ENCODE measurements at regions not wholly inside any gene's neighbourhood (a gene's known extent, or its start where the extent isn't known, plus 50 kb on each side); places are given as distances from the start of the nearest gene placed in this dataset.

DNA sequence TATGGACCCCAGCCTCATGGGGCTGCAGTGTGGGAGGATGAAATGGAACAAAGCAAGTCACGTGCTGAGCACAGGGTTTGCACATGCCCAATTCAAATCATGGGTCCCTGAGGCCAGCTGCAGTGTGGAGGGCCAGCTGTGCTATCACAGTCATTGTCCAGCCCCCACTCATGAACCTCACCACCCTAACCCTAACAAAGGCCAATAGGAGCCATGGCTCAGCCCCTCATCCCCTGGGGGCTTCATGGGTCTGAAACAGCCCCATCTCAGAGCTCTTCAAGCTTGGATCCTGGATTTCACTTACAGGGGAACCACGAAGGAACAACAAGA, 125.6 kb upstream of the MAFB start:
- BruUV-seq (replicated peaks), result no TSS peak
- H3K36me3 ChIP-seq (ENCODE audit: control insufficient read depth in 1 of 2, insufficient read depth in 2 of 2, low read length in 2 of 2), result no peaks in the 10 kb centered on the region
- CTCF ChIA-PET, result no interaction called here

More for the DNA sequence above, 125.6 kb upstream of the MAFB start:
- DNase-seq (ENCODE audit: low read depth, low spot score) (no peak), ATAC-seq (no peak)
- ChIA-PET POLR2A (no interaction called here), RAD21 (ENCODE audit: low non-redundant PET in 1 of 2, low total read pairs in 2 of 2, uncharacterized antibody in 2 of 2, unreplicated experiment in 2 of 2) (no interaction called here)
- H3K27ac ChIP-seq (ENCODE audit: low read depth, low read length), result no peak overlapping the region
- H3K4me3 ChIP-seq (replicated peaks in 1 of 2; ENCODE audit: low read depth in 1 of 2, low read length in 2 of 2), result no peak overlapping the region
- H3K4me1 ChIP-seq (ENCODE audit: control insufficient read depth in 1 of 2, insufficient read depth in 2 of 2, low read length in 2 of 2), result peaks cover 0 to 10% of the 10 kb centered on the region in 2 experiments; a peak in 1 of 4 replicates
- H3K79me2 ChIP-seq (ENCODE audit: insufficient read depth, low read length), result no peaks in the 10 kb centered on the region
- H3K4me2 ChIP-seq (ENCODE audit: low read length), result no peak overlapping the region
- intact Hi-C loops (cut with micrococcal nuclease), result no loop called here
- no peaks in the 10 kb centered on the region for H3K9me2 ChIP-seq (ENCODE audit: insufficient read depth)
- H2AFZ ChIP-seq (ENCODE audit: low read depth, low read length, poor library complexity, severe bottlenecking), result no peak overlapping the region
- TF ChIP-seq CEBPB (IDR thresholded peaks at IDR 0.05; ENCODE audit: low read depth), result no peak
- no peak for TF ChIP-seq EZH2 (IDR thresholded peaks at IDR 0.05)
- TF ChIP-seq ELF1 (IDR thresholded peaks at IDR 0.05; ENCODE audit: borderline replicate concordance, low read depth), result no peak
- TF ChIP-seq CBX3 (IDR thresholded peaks at IDR 0.05; ENCODE audit: low read depth), result no peak
- no peak for TF ChIP-seq RAD21 (IDR thresholded peaks at IDR 0.05; ENCODE audit: low read depth)
- TF ChIP-seq ZNF274 (IDR thresholded peaks at IDR 0.05; ENCODE audit: low read depth, low read length), result no peak
- TF ChIP-seq JUND (IDR thresholded peaks at IDR 0.05), result no peak
- TF ChIP-seq FOSL1 (IDR thresholded peaks at IDR 0.05; ENCODE audit: low read depth), result no peak
- TF ChIP-seq, protein P1, sequence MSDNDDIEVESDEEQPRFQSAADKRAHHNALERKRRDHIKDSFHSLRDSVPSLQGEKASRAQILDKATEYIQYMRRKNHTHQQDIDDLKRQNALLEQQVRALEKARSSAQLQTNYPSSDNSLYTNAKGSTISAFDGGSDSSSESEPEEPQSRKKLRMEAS (IDR thresholded peaks at IDR 0.05), result no peak
- no peak for TF ChIP-seq TCF7L2 (IDR thresholded peaks at IDR 0.05; ENCODE audit: borderline replicate concordance, extremely low read depth, insufficient read depth, insufficient read length)
- no peak for TF ChIP-seq SIN3A (IDR thresholded peaks at IDR 0.05; ENCODE audit: low read depth)
- TF ChIP-seq EZH2phosphoT487 (IDR thresholded peaks at IDR 0.05; ENCODE audit: borderline replicate concordance), result no peak
- TF ChIP-seq, protein P2, sequence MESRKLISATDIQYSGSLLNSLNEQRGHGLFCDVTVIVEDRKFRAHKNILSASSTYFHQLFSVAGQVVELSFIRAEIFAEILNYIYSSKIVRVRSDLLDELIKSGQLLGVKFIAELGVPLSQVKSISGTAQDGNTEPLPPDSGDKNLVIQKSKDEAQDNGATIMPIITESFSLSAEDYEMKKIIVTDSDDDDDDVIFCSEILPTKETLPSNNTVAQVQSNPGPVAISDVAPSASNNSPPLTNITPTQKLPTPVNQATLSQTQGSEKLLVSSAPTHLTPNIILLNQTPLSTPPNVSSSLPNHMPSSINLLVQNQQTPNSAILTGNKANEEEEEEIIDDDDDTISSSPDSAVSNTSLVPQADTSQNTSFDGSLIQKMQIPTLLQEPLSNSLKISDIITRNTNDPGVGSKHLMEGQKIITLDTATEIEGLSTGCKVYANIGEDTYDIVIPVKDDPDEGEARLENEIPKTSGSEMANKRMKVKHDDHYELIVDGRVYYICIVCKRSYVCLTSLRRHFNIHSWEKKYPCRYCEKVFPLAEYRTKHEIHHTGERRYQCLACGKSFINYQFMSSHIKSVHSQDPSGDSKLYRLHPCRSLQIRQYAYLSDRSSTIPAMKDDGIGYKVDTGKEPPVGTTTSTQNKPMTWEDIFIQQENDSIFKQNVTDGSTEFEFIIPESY (IDR thresholded peaks at IDR 0.05; ENCODE audit: extremely low read depth, insufficient replicate concordance, low read length), result no peak
- TF ChIP-seq EGR1 (IDR thresholded peaks at IDR 0.05; ENCODE audit: low read depth), result no peak
- H4K20me1 ChIP-seq (ENCODE audit: insufficient read depth), result no peaks in the 10 kb centered on the region
- no peak overlapping the region for H3K9ac ChIP-seq (ENCODE audit: low read length)
- no peaks in the 10 kb centered on the region for H3K27me3 ChIP-seq (ENCODE audit: insufficient read depth, low read length)
- H3K9me3 ChIP-seq (ENCODE audit: control insufficient read depth in 1 of 2, insufficient read depth in 1 of 2, low read depth in 1 of 2, low read length in 2 of 2), result no peaks in the 10 kb centered on the region
